IPS-NIHi11 (cell line): ENCODE measurements at regions not wholly inside any gene's neighbourhood (a gene's known extent, or its start where the extent isn't known, plus 50 kb on each side); places are given as distances from the start of the nearest gene placed in this dataset.
A peak's percentile ranks its signal among the peaks of the same experiment; 100 is the strongest.

Source experiments
- DNase-seq: peaks from one replicate; pipeline ENCODE4 v3.0.0; 2012; ENCODE audit warnings: mixed read lengths, low spot score

DNA sequence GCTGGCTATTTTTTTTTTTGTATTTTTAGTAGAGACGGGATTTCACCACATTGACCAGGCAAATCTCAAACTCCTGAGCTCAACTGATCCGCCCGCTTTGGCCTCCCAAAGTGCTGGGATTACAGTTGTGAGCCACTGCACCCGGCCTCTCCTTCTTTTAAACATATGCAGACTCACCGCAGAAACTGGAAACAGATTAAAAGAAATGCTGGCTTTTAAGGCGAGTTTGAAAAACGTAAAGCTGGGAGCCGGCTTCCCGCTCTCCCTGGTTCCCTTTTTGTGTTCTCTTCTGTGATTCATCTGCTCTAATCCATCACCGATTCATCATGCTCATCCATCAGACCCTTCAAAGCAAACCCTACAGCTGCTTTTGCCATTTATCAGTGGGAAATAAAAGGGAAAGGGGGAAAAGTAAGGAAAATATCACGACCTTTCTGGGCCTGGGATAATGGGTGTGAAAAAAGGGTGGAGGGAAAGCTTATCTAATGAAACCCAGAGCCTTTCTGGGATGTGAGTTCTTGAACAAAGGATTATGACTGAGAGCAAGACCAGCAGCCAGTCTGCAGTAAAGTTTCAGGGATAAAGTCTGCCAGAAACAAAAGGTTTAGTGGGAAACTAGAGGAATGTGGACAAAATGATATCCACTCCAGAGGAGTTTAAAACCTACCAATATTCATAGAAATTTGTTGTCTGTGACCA, 92.3 kb upstream of the LRIG1 start:
- DNase-seq, result no peak

DNA sequence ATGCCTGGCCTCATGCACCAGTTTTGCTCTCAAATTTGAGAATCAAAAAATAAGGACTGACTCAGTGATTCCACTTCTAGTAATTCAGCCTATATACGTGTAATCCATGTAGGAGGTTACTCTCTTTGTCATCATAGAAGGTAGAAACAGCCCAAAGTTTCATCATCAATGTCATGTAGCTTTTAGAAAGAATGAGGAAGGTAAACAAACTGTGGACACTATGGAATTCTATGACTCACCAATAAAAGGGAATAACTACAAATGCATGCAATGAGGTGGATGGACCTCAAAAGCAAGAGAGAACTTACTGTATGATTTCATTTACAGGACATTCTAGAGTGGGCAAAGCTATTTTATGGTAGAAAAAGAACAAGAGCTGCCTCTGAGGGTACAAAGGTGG, 93.2 kb upstream of the LRIG1 start:
- DNase-seq, result no peak

DNA sequence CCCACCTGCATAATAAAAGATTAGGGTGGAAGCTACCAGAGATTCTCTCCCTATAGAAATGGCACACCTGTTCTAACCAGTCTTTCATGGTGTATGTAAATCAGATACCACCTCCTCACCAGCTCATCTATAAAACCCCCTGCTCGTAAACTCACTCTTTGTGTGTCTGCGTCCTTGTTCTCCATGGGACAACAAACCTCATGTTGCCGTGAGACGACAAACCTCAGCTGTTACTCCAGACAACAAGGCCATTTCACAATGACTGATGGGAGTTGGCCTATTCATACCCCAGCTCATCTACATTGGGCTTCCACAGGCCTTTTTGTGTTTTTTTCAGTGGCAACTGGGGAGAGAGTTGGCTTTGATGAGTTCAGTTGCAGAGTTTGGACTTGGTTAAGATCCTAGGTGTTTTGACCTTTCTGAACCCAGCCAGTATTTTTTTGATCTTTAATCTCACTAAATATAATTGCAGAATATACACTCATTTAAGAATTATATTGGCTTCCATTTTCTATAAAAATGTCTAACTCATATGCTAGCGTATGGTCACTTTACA, 96.6 kb upstream of the LRIG1 start:
- DNase-seq, result no peak

DNA sequence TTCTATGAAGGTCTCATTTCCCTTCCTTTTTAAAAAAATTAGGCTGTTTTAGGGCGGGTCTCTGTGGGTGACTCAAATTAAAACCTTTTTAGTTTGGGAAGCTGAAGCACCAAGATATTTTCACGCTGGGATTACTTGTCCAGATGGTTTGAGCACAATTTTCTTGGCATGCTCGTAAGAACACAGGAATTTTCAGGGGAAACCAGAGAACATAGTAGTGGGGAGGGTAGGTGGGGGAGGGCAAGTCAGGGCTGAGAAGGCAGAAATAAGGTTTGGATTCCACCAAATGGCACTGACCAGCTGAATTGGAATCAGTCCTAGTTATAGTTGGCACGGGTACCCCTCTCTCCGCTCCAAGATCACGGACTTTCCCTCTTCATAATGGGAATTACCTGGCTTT, 97.3 kb upstream of the LRIG1 start:
- no peak for DNase-seq

DNA sequence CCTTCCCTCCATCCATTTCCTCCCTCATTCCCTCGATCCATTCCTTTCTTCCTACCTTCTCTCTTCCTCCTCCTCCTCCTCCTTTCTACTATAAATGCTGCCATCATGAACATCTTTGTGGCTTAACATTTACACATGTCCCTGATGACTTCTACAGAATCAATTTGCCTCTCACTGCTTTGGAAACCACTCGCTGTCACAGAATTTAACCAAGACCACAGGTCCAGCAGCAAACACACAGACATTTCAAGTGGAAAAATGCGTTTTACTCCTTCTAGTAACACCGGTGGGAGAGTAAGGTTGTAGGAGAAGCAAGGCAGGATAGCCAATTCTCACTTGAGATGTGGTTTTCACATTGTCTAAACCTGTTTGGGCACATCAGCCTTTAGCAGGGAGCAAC, 101.4 kb upstream of the LRIG1 start:
- no peak for DNase-seq

DNA sequence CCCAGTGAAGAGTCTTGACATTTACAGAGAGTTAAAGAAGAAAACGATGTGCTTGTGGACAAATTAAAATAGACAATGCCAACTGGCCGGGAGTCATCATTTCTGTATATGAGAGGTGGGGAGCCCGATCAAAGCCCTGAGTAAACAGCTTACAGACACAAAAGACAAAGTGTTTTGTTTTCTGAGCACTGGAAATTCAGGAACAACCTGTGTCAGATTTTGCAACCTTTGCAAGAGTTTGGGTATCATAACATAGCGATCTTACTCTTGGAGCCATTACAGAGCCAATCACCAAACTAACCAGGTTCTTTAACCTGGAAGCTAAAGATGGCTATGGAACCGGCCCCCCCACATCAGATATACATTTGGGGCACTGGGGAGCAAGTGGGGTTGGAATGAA, 101.9 kb upstream of the LRIG1 start:
- DNase-seq, result no peak

DNA sequence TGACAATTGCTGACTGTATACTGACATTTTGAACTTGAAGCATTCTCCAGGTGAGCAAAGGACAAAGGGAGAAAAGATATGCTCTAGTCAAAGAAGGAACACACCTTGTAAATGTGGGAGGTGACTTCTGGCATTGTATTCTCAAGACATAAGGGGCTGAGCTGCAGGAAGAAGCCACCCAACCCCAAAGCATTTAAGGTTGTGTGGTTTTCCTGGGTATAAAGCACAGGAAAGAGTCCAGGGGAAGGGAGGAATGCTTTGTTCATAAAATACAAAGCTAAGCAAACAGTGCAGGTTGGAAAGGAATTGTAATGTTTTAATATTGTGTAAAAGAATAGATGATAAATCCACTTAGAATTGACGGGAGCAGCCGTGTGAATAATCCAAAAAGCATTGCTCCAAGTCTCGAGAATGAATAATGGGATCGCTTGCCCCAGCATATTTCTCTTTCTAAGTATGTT, 102.4 kb upstream of the LRIG1 start:
- no peak for DNase-seq

DNA sequence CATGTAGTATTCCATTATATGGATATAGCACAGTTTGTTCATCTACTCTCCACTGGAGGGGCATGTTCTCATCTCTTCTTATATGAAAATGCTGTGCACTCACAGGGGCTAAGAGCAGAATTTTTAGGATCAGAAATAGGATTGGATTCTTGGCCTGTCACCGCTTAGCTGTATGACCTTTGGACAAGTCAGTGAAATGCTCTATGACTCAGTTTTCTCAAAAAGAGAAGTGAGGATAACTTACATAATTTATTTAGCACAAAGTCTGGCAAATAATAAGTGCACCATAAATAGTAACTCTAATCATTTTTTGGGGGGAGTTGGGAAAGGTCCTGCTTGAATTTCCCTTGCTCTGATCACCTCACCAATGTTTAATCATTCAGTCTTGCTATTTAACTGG, 103.7 kb upstream of the LRIG1 start:
- DNase-seq, result no peak

DNA sequence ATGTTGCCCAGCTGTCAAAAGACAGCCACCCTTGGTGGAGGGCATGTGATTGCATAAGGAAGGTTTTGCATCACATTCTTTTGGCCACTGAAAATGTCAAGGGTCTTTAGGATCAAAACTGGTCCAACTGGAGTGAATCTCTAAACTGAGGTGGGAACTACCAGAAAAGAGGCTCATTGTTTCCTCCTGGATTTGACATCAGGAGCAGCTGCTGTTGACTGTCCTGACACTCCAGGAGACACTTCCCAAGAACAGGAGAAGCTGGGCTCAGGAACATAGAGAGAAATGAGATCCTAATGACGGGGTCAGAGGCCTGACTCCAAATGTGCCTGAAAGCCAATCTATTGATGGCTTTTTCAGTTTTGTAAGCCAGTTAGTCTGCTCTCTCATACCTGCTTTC, 105.3 kb upstream of the LRIG1 start:
- no peak for DNase-seq

DNA sequence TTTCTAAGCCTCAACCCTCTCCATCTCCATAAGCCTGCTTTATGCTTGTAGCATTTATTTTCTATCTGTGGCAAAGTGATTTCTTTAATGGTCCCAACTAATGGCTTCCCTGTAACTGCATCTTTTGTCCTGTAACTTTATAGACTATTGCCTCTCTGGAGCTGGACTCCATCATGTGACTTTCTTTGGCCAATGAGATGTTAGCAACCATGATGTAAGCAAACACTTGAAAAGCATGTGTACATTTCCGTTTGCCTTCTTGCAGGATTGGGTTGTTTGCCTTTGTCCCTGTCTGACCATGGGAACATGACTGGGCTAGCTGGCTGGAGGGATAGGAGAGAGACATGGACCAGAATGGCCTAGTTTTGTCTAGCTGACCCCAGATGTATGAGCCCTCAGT, 106.0 kb upstream of the LRIG1 start:
- no peak for DNase-seq

DNA sequence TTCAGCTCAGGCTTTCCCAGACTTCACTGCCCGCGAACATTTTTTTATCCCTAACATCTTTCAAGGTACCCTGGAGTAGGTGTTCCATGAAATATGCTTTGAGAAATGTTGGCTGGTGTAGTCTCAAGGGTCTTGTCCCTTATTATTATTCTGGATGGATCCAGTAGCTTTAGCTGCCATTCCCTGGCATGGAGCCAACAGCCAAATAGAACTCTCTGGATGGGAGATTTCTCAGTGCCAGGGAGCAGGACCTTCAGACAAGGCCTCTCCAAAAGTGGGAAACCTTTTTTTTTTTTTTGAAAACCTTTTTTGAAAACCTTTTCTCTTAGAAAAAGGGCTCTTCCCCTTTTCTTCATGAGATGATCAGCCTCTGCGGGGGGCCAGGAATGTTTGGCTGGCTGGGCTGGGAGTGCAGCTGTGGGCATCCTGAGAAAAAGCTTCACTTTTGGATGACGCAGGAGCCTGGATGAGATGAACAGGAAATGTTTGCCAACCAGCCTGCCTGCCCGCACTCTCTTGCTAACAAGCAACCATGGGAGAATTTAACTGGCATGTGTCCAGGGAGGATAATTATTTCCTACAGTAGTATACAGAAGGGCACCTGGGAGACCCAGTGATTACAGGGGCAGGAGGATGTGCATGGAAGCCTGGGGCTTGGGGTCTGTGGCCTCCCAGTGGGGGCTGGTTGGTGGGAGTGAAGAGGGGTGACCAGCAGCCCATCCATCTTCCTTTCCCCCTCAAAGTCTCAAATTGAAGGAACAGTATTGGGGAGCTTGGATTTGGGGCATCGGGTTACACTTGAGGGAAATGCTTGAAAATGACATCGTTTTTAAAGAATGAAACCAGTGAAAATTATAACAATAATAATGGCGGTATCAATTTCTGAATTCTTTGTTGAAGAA, 109.1 kb upstream of the LRIG1 start:
- DNase-seq, result peak; percentile 65

DNA sequence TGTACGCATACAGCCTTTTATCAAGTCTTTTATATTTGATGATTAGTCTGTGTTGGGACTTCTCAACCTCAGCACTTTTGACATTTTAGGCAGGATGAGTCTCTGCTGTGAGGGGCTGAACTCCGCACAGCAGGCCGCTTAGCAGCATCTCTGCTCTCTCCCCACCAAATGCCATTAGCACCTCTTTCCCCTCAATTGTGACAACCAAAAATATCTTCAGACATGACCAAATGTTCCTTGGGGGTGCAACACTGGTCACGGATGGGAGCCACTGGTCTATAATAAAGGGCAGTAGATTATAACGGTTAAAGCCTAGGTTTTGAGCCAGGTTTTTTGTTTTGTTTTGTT, 109.7 kb upstream of the LRIG1 start:
- no peak for DNase-seq

DNA sequence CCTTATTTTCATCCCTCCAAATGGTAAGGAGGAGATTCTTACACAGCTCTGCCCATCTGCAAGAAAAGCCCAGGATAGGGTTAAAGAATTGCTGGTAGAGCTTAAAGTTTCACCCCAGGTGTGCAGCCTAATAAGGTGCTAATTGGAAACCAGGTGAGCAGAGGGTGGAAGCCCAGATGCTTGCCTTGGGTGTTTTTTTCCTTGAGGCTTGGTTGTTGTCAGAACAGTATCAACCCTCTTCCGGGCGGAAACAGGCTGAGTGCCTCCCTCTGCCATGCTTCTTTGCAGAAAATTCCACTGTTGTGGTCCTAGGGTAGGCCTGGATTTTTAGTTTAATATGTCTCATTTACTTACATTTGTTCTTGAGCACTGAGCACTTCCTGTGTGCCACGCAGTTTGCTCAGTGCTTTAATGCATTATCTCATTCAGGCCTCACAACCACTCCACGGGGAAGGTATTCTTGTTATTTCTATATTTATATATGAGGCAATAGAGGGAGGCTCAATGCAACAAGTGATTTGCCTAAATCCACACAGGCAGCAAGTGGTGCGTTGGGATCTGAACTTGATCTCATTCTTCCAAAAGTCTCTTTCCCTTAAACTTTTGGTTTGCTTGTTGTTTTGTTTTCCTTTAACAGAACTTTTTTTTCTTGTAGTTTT, 115.0 kb upstream of the LRIG1 start:
- DNase-seq, result peak; percentile 44

DNA sequence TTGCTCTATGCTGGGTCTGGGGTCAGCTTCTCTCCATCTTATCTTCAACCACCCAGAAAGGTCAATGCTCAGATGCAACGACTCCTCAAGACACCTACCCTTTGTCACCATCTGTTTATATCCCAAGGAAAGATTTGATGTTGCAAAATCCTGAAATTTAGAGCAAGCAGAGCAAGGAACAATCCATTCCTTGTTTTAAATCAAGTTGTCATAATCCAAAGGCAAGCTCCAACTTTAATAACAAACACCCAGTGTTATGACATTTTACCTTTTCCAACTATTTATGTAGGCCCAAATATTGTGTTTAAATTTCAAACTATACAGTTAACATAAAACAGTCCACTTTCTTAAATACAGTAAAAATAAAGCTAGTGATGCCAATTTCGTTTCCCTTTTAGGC, 116.5 kb upstream of the LRIG1 start:
- no peak for DNase-seq

DNA sequence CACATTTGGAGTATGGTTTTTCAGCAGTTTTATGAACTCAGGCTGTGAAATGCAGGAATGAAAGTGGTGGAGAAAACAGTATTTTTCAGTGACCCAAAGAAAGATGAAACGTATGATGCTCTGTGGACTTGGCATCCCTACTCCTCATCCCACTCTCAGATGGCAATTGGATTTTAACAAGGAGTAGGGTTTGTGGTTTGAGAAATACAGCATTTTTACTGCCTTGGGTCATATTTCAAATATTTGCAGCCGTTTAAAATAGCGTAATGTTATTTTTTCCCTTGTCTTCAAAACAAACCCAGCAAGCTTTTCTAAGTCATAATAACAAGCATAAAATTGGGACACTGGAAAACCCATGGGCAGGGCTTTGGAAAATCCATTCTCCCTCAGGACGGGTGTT, 117.2 kb upstream of the LRIG1 start:
- DNase-seq, result no peak

DNA sequence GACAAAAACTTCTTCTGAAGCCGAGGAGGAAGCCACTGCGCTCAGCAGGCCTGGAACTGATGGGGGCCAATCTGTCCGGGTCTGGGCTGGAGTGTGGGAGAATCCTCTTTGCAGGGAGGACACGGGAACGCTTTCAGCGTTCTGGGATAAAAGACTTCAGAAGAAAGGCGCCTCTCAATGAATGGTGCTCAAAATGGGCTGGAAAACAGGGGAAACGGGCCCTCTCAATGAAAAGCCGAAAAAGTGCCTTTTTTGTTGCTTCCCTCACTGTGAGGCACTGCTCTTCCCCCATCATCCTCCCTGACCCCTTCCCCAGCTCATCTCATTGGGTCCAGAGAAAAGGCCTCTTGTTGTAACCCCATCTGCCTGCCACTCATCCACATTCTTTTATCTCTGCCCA, 119.5 kb upstream of the LRIG1 start:
- peak; percentile 34 for DNase-seq

DNA sequence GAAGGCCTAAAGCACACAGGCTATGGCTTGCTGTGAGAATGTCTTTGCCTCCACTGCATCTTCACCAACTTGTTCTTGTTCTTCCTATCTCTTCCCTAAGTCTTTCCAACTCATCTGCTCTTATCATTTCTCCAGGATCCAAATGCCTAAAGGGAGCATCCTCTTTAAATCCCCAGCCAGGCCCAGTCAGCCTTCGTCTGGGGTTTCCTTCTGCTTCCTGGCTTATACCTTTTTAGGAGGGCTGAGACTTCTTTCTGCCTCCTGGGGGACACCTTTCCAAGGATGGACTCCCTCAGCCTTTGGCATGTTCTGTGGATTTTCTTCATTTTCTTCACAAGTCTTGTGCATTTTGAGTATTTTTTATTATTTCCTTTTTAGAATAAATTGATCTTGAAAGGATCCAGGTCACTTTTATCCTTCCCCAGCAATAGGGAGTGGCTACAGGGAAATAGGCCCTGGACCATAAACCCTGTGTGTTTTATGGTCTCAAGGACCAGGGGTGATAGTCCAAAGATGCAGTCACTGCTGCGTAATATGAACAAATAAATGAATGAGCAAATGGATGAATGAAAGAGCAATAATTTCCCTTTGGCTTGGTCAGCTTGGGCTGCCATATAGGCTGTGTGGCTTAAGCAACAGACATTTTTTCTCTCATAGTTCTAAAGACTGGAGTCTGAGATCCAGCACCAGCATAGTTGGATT, 122.1 kb upstream of the LRIG1 start:
- DNase-seq, result no peak

DNA sequence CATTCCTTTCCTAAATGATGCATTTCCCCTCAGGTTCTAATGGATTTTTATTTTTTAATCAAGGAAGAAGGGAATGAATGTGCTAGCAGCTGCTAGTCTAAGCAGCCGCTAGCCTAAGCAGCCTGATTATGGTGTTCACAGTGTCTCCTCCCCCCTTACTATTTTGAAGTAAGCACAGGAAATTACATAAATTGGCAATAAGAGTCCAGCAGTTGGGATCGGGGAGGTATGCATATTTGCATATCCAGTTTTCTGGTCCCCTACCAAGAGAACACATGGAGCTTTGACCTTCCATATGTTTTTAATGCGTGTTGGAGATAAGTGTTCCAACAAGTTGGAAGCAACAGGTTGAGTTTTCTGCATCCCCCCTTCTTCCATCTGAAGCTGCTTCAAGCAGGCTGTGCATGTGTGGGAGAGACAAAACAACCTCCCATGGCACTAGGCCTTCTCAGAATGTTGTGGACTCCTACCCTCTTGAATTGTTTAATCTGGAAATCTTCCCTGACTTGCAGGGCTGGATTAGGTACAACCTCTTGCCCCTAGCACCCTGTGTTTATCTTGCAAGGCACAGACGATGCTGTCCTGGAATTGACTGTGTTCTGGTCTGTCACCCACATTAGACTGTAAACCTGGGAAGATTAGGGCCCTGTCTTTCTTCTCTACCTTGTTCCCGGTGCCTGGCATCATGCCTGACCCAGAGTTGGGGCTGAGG, 124.8 kb upstream of the LRIG1 start:
- DNase-seq, result no peak

DNA sequence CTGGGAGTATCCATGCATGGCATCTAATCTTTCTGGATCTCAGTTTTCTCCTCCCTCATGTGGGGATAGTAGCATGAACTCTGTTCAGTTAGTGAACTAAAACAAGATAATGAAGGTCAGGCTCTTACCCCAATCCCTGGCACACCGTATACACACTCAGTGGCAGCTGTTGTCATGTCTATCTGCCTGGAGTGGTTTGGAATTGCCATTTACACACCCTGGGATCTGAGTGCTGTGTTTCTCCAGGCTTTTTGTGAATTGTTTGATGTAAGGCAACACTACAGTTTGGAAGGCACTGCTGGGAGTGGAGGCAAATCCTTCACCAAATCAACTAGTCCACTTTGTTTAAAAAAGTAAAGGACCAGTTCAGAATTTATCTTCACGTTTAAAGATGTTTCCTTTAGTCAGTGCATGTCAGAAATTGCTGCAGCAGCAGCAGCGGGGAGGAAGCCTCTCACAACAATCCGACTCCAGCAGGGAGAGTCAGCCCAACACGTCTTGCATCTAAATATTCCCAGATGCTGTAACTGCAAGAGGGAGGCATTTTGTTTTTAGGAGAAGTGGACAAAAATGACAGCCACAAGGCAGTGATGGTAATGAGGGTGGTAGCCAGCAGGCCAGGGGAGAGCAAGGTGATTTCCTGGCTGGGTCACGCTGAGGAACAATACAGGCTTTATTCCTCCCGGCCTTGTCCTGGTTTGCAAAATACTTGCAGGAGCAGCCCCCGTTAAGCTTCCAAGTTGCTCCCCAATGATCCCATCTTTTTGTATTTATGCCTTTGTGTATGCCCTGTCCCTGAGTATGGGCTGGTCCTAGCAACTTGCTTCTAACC, 128.5 kb upstream of the LRIG1 start:
- no peak for DNase-seq

DNA sequence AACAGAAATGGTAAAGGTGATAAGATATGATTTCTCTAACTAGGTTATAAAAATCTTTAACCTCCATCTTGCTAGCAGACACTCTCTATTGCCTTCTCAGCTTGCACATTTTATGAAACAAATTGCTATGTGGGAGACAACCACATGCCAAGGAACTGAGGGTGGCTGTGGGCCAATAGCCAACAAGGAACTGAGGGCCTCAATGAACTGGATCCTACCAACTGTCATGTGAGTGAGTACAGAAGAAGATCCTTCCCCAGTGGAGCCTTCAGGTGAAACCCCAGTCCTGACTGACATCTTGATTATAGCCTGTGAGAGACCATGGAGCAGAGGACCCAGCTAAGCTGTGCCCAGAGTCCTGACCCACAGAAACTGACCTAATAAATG, 129.2 kb upstream of the LRIG1 start:
- no peak for DNase-seq
